Upper lobe of left lung (tissue), 4 donors: ENCODE measurements at regions not wholly inside any gene's neighbourhood (a gene's known extent, or its start where the extent isn't known, plus 50 kb on each side); places are given as distances from the start of the nearest gene placed in this dataset.

Source experiments
- CTCF ChIP-seq, 6 experiments: fragments of 450-650 bp in 4 of 6; fragments of 200-600 bp in 2 of 6; sonication (generic) in 2 of 6; IDR thresholded peaks; one replicate each; pipeline ENCODE4 v1.5.1; 2016 to 2019; ENCODE audit warnings: antibody characterized with exemption in 6 of 6
- EP300 ChIP-seq, 4 donors: sonication (generic); formaldehyde crosslinking; IDR thresholded peaks; one replicate each; pipeline ENCODE4 v1.5.1; 2017; ENCODE audit warnings: antibody characterized with exemption in 4 of 4, control low read depth in 2 of 4
- POLR2A ChIP-seq, 4 donors: fragments of 450-650 bp; IDR thresholded peaks; one replicate each; pipeline ENCODE4 v1.5.1; 2016 to 2017; ENCODE audit warnings: antibody characterized with exemption in 4 of 4, mild to moderate bottlenecking in 2 of 4

- TF ChIP-seq CTCF (IDR thresholded peaks at IDR 0.05) (no peak), EP300 (IDR thresholded peaks at IDR 0.05) (no peak), POLR2A (IDR thresholded peaks at IDR 0.05) (no peak)
Measured at GRCh38 chr12:67803278-67803993, 154.9 kb downstream of the DYRK2 start.
